Fibroblast of skin of abdomen (primary cell): ENCODE measurements at regions not wholly inside any gene's neighbourhood (a gene's known extent, or its start where the extent isn't known, plus 50 kb on each side); places are given as distances from the start of the nearest gene placed in this dataset.
A peak's percentile ranks its signal among the peaks of the same experiment; 100 is the strongest.

Experiments
- DNase-seq: peaks from one replicate; pipeline ENCODE4 v3.0.0-alpha.2; 2013

GRCh38 chr17:5975661-5976060 is 94.5 kb upstream of the WSCD1 start:
- DNase-seq = no peak

GRCh38 chr17:5976251-5976650 is 93.9 kb upstream of the WSCD1 start:
- DNase-seq = no peak

- no peak for DNase-seq
These were observed 91.7 kb upstream of the WSCD1 start for GRCh38 chr17:5978496-5978895.

GRCh38 chr17:5980941-5981340 is 89.2 kb upstream of the WSCD1 start:
- no peak for DNase-seq

GRCh38 chr17:5986644-5987043 is 83.5 kb upstream of the WSCD1 start:
- DNase-seq = no peak

GRCh38 chr17:6000426-6000825 is 69.8 kb upstream of the WSCD1 start:
- DNase-seq = no peak

- DNase-seq = peak; percentile 13
These were observed 67.0 kb upstream of the WSCD1 start for GRCh38 chr17:6003221-6003620.

GRCh38 chr17:6005939-6006338 is 64.2 kb upstream of the WSCD1 start:
- no peak for DNase-seq

GRCh38 chr17:6011206-6011605 is 59.0 kb upstream of the WSCD1 start:
- no peak for DNase-seq

- DNase-seq = no peak
These were observed 51.4 kb upstream of the WSCD1 start for GRCh38 chr17:6018788-6019187.

- DNase-seq = no peak
These were observed 50.2 kb upstream of the WSCD1 start for GRCh38 chr17:6019959-6020358.

GRCh38 chr17:6020376-6021010 is 49.7 kb upstream of the WSCD1 start:
- no peak for DNase-seq
